Right lobe of liver (tissue), 6 donors: ENCODE measurements at regions not wholly inside any gene's neighbourhood (a gene's known extent, or its start where the extent isn't known, plus 50 kb on each side); places are given as distances from the start of the nearest gene placed in this dataset.
"Not testable (repeated sequence)": the region's sequence is repeated elsewhere in the genome, so short reads cannot be mapped to it uniquely, and the experiment has no call there.

Experiments
- ATAC-seq, 4 donors: fragments of 200-7000 bp; cut with Tn5 transposase; one replicate each; pipeline ENCODE4 v1.9.1; 2020; ENCODE audit warnings: mild to moderate bottlenecking in 4 of 4, moderate library complexity in 4 of 4
- DNase-seq, 3 donors: peaks; one replicate each; pipeline ENCODE4 v3.0.0-alpha.2; 2020
- H3K27ac ChIP-seq, 3 donors: fragments of 200-600 bp; one replicate each; pipeline ENCODE4 v1.8.0; 2022
- H3K27me3 ChIP-seq, 2 donors: fragments of 200-600 bp; one replicate each; pipeline ENCODE4 v1.8.0; 2022
- H3K36me3 ChIP-seq, 4 donors: fragments of 200-600 bp; sonication (generic) in 1 of 4; one replicate each; pipeline versions ENCODE4 v1.5.1 to v1.8.0; 2017 to 2022; ENCODE audit warnings: control low read depth in 1 of 4
- H3K4me1 ChIP-seq, 4 donors: fragments of 200-600 bp; sonication (generic) in 1 of 4; one replicate each; pipeline versions ENCODE4 v1.5.1 to v1.8.0; 2017 to 2022; ENCODE audit warnings: control low read depth in 1 of 4
- H3K4me3 ChIP-seq, 3 donors: fragments of 200-600 bp; one replicate each; pipeline ENCODE4 v1.8.0; 2022
- H3K9me3 ChIP-seq, 4 donors: fragments of 200-600 bp; sonication (generic) in 1 of 4; one replicate each; pipeline versions ENCODE4 v1.5.1 to v1.8.0; 2017 to 2022; ENCODE audit warnings: control low read depth in 1 of 4
- CTCF ChIP-seq, 4 donors: fragments of 200-600 bp in 3 of 4; fragments of 450-650 bp in 1 of 4; IDR thresholded peaks; one replicate each; pipeline versions ENCODE4 v1.5.1 to v1.8.0; 2016 to 2022; ENCODE audit warnings: antibody characterized with exemption in 4 of 4, mild to moderate bottlenecking in 2 of 4
- POLR2A ChIP-seq: fragments of 450-650 bp; IDR thresholded peaks from one replicate; pipeline ENCODE4 v1.6.1; 2017; ENCODE audit warnings: antibody characterized with exemption, mild to moderate bottlenecking
- WGBS: methylation state at CpG from one replicate; pipeline ENCODE4 v1.1.6; 2018; ENCODE audit warnings: low coverage, low lambda C conversion rate; ENCODE audit not compliant: insufficient coverage; ENCODE audit errors: missing lambda C conversion rate; 5-methylcytosine and 5-hydroxymethylcytosine counted together
- intact Hi-C, 2 donors: fragments of 100-400 bp; cut with DNase I; formaldehyde crosslinking; loops; one replicate each; pipeline versions ENCODE4 v1.11.2 to v1.14.1; 2022
- donor health status: DM: no; HTN: yes; CAD: no.
- donor health status: DM: no; HTN: no; CAD: no.
- donor health status: DM: no; HTN: no; CAD: no.
- donor health status: DM: no; HTN: yes; CAD: no.
- donor health status: DM: no; HTN: yes; CAD: no.

GRCh38 chr11:46210133-46210636 lies 67.3 kb upstream of the CREB3L1 start:
- Histone ChIP-seq H3K36me3 (no peaks in the 10 kb centered on the region), H3K27ac (no peak overlapping the region), H3K9me3 (no peaks in the 10 kb centered on the region), H3K27me3 (no peaks in the 10 kb centered on the region), H3K4me1 (no peaks in the 10 kb centered on the region), H3K4me3 (no peak overlapping the region)
- intact Hi-C loops: no loop called here
- no peak for TF ChIP-seq POLR2A
- no peak for TF ChIP-seq CTCF (IDR thresholded peaks at IDR 0.05)
- peak; percentile 45 to 89 (median 56) for ATAC-seq
- no peak for DNase-seq
- 26% methylated on average over 4 of the region's 4 CpGs for WGBS

- H3K4me3 ChIP-seq, ATAC-seq, H3K36me3 ChIP-seq, H3K9me3 ChIP-seq, H3K27me3 ChIP-seq, DNase-seq, H3K4me1 ChIP-seq, H3K27ac ChIP-seq, intact Hi-C loops: not testable (repeated sequence)
- 54% methylated on average over 3 of the region's 5 CpGs for WGBS
Observed at GRCh38 chr11:46209624-46210023, 67.8 kb upstream of the CREB3L1 start.

- H3K9me3 ChIP-seq: no peaks in the 10 kb centered on the region
- H3K27ac ChIP-seq: no peak overlapping the region
- 76% methylated on average over 4 of the region's 4 CpGs for WGBS
- H3K27me3 ChIP-seq: no peaks in the 10 kb centered on the region
- DNase-seq (no peak), ATAC-seq (no peak)
- no peak overlapping the region for H3K4me3 ChIP-seq
- intact Hi-C loops: no loop called here
- TF ChIP-seq CTCF (IDR thresholded peaks at IDR 0.05): no peak
- no peak for TF ChIP-seq POLR2A
- H3K4me1 ChIP-seq: no peaks in the 10 kb centered on the region
- no peaks in the 10 kb centered on the region for H3K36me3 ChIP-seq
Observed at GRCh38 chr11:46208803-46209202, 68.7 kb upstream of the CREB3L1 start.

GRCh38 chr11:46207270-46207669 lies 70.2 kb upstream of the CREB3L1 start:
- ATAC-seq (no peak), DNase-seq (no peak)
- 33% methylated on average over 3 of the region's 4 CpGs for WGBS
- no peaks in the 10 kb centered on the region for H3K27me3 ChIP-seq
- no peak overlapping the region for H3K27ac ChIP-seq
- no peaks in the 10 kb centered on the region for H3K4me1 ChIP-seq
- H3K9me3 ChIP-seq: no peaks in the 10 kb centered on the region
- intact Hi-C loops: no loop called here
- no peak overlapping the region for H3K4me3 ChIP-seq
- no peak for TF ChIP-seq POLR2A
- H3K36me3 ChIP-seq: no peaks in the 10 kb centered on the region

GRCh38 chr11:46204415-46204814 lies 73.0 kb upstream of the CREB3L1 start:
- ATAC-seq, H3K4me1 ChIP-seq, H3K9me3 ChIP-seq, H3K4me3 ChIP-seq, H3K27ac ChIP-seq, intact Hi-C loops, H3K27me3 ChIP-seq, H3K36me3 ChIP-seq, DNase-seq: not testable (repeated sequence)
- WGBS: 84% methylated on average over 7 of the region's 7 CpGs

GRCh38 chr11:46203746-46204145 lies 73.7 kb upstream of the CREB3L1 start:
- Histone ChIP-seq H3K4me1 (no peaks in the 10 kb centered on the region), H3K27ac (no peak overlapping the region), H3K9me3 (no peaks in the 10 kb centered on the region), H3K27me3 (no peaks in the 10 kb centered on the region), H3K4me3 (no peak overlapping the region), H3K36me3 (no peaks in the 10 kb centered on the region)
- no peak for DNase-seq
- TF ChIP-seq CTCF (IDR thresholded peaks at IDR 0.05): no peak
- intact Hi-C loops: no loop called here
- ATAC-seq: no peak
- 61% methylated on average over 6 of the region's 7 CpGs for WGBS
